ENCODE measurements at regions not wholly inside any gene's neighbourhood (a gene's known extent, or its start where the extent isn't known, plus 50 kb on each side); places are given as distances from the start of the nearest gene placed in this dataset.

DNA sequence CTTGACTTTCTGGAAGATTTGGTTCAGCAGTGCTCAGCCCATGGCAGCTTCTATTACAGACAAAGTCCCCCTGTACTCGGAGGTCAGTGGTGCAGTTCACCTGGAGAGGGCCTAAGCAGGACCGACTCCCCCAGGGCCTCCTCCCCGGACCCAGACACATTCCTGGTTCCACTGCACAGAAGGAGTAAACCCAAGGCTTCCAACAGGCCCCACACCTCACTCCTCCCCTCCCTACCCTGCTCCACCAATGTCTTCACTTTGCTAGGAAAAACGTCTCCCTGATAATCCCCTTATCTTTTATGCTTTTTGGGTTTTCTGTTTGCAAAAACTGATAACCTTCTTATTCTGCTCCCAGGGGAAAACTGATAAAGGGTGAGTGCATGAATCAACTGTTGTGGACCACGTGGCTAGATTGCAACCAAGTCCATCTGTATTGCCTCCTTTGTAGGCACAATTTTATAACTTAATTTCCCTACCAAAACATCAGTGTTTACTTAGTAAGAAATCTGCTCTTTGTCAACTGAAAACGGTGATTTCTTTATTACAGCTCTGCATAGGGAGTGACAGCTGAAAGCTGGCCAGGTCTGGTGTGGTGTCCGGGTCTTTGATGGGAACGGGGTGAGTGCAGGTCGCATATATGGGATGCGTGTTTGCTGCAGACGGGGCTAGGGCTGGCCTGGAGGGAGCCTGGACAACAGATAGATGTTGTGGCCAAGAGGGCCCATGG, 202.5 kb downstream of the GLI2 start:
- no peak overlapping the region for H3K4me3 ChIP-seq (ENCODE audit: low read depth, low read length)
- H3K36me3 ChIP-seq (ENCODE audit: control insufficient read depth, insufficient read depth, low read length), result no peaks in the 10 kb centered on the region
- DNase-seq (ENCODE audit: low read depth), result no peak
- TF ChIP-seq, protein P1, sequence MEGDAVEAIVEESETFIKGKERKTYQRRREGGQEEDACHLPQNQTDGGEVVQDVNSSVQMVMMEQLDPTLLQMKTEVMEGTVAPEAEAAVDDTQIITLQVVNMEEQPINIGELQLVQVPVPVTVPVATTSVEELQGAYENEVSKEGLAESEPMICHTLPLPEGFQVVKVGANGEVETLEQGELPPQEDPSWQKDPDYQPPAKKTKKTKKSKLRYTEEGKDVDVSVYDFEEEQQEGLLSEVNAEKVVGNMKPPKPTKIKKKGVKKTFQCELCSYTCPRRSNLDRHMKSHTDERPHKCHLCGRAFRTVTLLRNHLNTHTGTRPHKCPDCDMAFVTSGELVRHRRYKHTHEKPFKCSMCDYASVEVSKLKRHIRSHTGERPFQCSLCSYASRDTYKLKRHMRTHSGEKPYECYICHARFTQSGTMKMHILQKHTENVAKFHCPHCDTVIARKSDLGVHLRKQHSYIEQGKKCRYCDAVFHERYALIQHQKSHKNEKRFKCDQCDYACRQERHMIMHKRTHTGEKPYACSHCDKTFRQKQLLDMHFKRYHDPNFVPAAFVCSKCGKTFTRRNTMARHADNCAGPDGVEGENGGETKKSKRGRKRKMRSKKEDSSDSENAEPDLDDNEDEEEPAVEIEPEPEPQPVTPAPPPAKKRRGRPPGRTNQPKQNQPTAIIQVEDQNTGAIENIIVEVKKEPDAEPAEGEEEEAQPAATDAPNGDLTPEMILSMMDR (IDR thresholded peaks at IDR 0.05; ENCODE audit: insufficient read depth, low read length, poor library complexity, severe bottlenecking), result no peak
- H3K27me3 ChIP-seq (ENCODE audit: control insufficient read depth, insufficient read depth, low read length), result no peaks in the 10 kb centered on the region

DNA sequence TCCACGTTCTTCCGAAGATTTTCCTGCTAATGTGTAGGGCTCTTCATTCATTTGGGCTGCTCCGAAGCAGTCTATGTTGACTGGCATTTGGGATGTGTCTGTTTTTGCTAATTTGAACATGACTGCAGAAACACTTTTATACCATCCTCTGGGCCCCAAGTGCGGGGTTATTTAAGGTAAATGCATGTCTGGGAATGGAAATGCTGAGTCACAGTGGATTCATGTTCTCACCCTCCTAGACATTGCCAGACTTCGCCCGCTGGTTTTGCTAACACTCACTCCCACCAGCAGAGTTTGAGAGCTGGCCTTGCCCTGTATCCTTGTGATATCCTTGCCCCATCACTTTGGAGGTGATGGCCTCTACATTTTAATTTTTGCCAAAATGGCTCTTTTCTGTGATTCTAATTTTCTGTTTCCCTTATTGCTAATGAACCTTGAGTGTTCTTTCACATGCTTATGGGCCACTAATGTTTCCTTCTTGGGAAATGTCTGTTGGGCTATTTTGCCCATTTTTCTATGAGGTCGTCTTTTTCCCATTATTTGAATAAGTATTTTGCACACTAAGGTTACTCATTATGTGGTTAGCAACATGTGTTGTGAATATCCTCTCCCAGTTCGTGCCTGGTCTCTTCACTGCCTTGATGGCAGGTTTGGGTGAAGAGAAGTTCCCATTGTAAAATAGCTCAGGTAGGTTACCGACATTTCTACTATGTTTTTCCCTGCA, 204.1 kb downstream of the GLI2 start:
- Histone ChIP-seq H3K36me3 (ENCODE audit: control insufficient read depth, insufficient read depth, low read length) (no peaks in the 10 kb centered on the region), H3K27me3 (ENCODE audit: control insufficient read depth, insufficient read depth, low read length) (no peaks in the 10 kb centered on the region), H3K4me3 (ENCODE audit: low read depth, low read length) (no peak overlapping the region)
- TF ChIP-seq, protein P1 (IDR thresholded peaks at IDR 0.05; ENCODE audit: insufficient read depth, low read length, poor library complexity, severe bottlenecking), result no peak
- DNase-seq (ENCODE audit: low read depth), result peak; percentile 63

DNA sequence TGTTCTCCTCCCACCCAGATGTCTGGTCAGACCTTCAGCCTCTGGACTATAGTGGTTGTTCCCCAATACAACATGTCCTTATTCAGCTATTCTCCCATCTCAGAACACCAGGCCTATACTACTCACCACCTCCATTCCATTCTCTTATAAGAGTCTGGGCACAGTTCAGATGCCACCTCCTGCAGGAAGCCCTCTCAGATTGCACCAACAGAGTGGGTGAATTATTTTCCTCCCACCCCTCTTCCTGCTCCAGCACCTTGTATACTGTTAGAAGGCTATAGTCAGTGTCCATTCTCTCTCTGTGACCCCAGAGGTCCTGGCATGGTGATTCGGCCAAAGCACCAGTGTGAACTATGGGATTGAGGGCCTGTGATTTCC, 204.6 kb downstream of the GLI2 start:
- no peak overlapping the region for H3K4me3 ChIP-seq (ENCODE audit: low read depth, low read length)
- H3K27me3 ChIP-seq (ENCODE audit: control insufficient read depth, insufficient read depth, low read length), result no peaks in the 10 kb centered on the region
- H3K36me3 ChIP-seq (ENCODE audit: control insufficient read depth, insufficient read depth, low read length), result no peaks in the 10 kb centered on the region
- no peak for DNase-seq (ENCODE audit: low read depth)
- TF ChIP-seq, protein P1 (IDR thresholded peaks at IDR 0.05; ENCODE audit: insufficient read depth, low read length, poor library complexity, severe bottlenecking), result no peak

DNA sequence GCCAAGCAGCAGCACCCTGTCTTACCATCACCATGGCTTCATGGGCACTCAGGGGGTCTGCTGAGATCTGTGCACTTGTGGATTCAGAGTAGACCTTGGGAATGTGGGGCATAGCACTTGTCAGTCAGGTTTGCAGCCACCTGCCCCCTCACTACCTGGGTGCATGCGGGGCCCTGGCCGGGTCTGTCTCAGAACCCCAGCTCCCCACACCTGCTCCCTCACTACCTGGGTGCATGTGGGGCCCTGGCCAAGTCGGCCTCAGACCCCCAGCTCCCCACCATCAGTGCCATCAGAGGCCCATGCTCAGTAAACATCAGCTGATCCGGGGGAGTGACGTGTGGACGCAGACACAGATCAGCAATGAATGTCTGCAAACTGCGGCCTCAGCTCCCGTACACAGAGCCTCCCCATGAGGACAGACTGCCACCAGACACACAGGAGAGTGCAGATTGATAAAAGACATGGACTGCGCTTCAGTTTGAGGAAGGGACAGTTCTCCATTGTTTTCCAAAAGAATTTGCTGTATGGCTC, 205.1 kb downstream of the GLI2 start:
- Histone ChIP-seq H3K36me3 (ENCODE audit: control insufficient read depth, insufficient read depth, low read length) (no peaks in the 10 kb centered on the region), H3K27me3 (ENCODE audit: control insufficient read depth, insufficient read depth, low read length) (no peaks in the 10 kb centered on the region), H3K4me3 (ENCODE audit: low read depth, low read length) (no peak overlapping the region)
- TF ChIP-seq, protein P1 (IDR thresholded peaks at IDR 0.05; ENCODE audit: insufficient read depth, low read length, poor library complexity, severe bottlenecking), result no peak
- DNase-seq (ENCODE audit: low read depth), result no peak

DNA sequence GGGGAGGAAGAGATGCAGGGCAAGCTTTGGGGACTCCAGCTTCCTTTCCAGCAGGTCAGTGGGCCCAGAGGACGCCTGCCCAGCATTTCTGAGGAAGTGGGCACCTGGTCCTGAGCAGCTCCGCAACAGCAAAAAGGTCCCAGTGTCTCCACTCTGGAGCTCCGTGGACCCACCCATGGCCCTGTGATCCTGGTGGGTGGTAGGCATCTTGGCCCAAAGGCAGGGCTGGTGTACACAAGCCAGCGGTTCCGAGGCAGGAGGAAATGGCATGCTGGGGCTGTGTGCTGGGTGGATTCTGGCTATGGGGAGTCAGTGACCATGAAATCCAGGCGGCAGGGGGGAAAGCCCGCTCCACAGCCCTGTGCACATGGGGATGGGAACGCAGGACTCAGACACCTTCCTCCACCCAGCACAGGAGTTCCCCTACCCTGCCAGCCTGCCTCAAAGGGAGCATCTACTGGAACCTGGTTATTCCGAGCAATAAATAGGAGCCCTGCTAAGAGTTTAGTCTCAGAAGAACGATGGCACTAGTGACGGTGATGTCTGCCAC, 206.0 kb downstream of the GLI2 start:
- H3K4me3 ChIP-seq (ENCODE audit: low read depth, low read length), result no peak overlapping the region
- TF ChIP-seq, protein P1 (IDR thresholded peaks at IDR 0.05; ENCODE audit: insufficient read depth, low read length, poor library complexity, severe bottlenecking), result no peak
- DNase-seq (ENCODE audit: low read depth), result no peak
- no peaks in the 10 kb centered on the region for H3K36me3 ChIP-seq (ENCODE audit: control insufficient read depth, insufficient read depth, low read length)
- H3K27me3 ChIP-seq (ENCODE audit: control insufficient read depth, insufficient read depth, low read length), result no peaks in the 10 kb centered on the region

Measured in kidney epithelial cell (primary cell).